Psoas muscle (tissue), 7 donors: ENCODE measurements at regions not wholly inside any gene's neighbourhood (a gene's known extent, or its start where the extent isn't known, plus 50 kb on each side); places are given as distances from the start of the nearest gene placed in this dataset.

Source experiments
- ATAC-seq, 4 donors: fragments of 200-7000 bp; cut with Tn5 transposase; one replicate each; pipeline ENCODE4 v1.9.1; 2020; ENCODE audit warnings: moderate library complexity in 3 of 4, mild to moderate bottlenecking in 2 of 4
- DNase-seq, 2 donors: peaks; one replicate each; pipeline ENCODE4 v3.0.0-alpha.2; 2020
- H3K27ac ChIP-seq: fragments of 200-600 bp; one replicate; pipeline ENCODE4 v1.8.0; 2022
- H3K27me3 ChIP-seq, 3 donors: fragments of 200-600 bp in 1 of 3; one replicate each; pipeline versions ENCODE4 v1.6.1 to v1.8.0; 2013 to 2022; ENCODE audit warnings: low read length in 2 of 3, mild to moderate bottlenecking in 2 of 3, moderate library complexity in 1 of 3; ENCODE audit not compliant: insufficient read depth in 3 of 3
- H3K36me3 ChIP-seq, 2 donors: fragments of 200-600 bp in 1 of 2; one replicate each; pipeline versions ENCODE4 v1.6.1 to v1.8.0; 2013 to 2022; ENCODE audit warnings: low read depth in 1 of 2, mild to moderate bottlenecking in 1 of 2, moderate library complexity in 1 of 2; ENCODE audit not compliant: insufficient read depth in 1 of 2
- H3K4me1 ChIP-seq: fragments of 200-600 bp; one replicate; pipeline ENCODE4 v1.8.0; 2022
- H3K4me3 ChIP-seq: fragments of 200-600 bp; one replicate; pipeline ENCODE4 v1.8.0; 2022; ENCODE audit warnings: mild to moderate bottlenecking
- H3K9me3 ChIP-seq: fragments of 200-600 bp; one replicate; pipeline ENCODE4 v1.8.0; 2022
- CTCF ChIP-seq: fragments of 200-600 bp; IDR thresholded peaks from one replicate; pipeline ENCODE4 v1.8.0; 2022; ENCODE audit warnings: antibody characterized with exemption
- WGBS, 3 donors: extraction: QIAGEN DNeasy Blood & Tissue Kit; methylation state at CpG; one replicate each; pipeline versions ENCODE4 v1.1.6 to v1.1.7; 2013; 5-methylcytosine and 5-hydroxymethylcytosine counted together
- intact Hi-C, 2 donors: fragments of 100-400 bp; cut with DNase I; formaldehyde crosslinking; loops; one replicate each; pipeline versions ENCODE4 v1.11.0 to v1.14.2; 2022
- donor health status: healthy with polysubstance abuse.
- donor health status: DM: no; HTN: no; CAD: no; lungs with moderate emphysema.
- donor health status: Bipolar disorder and iron deficiency.
- donor health status: healthy.
- donor health status: DM: yes; HTN: yes; CAD: no.
- donor health status: DM: no; HTN: no; CAD: no.
- donor health status: DM: yes; HTN: yes; CAD: no.

DNA sequence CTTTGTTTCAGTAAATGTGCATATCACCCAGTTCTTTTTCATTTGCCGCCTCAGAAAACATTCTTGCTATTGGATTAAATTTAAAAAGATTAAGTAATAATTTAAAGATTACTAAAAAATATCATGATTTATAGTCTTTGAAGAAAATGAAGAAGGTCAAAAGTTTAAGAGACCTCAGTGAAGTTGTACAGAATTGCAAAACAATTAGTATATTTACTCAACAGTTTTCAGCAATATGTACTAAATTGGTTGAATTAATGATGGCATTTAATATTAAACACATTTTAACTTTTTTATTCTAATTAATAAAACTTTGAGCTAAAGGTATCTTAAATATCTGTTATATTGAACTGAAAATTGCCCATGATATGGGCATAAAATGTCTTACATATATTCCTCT, 49.9 kb upstream of the KLF6 start:
- Histone ChIP-seq H3K36me3 (no peaks in the 10 kb centered on the region), H3K4me3 (no peak overlapping the region), H3K4me1 (peaks cover 5% of the 10 kb centered on the region), H3K27ac (no peak overlapping the region), H3K9me3 (no peaks in the 10 kb centered on the region), H3K27me3 (no peaks in the 10 kb centered on the region)
- DNase-seq (no peak), ATAC-seq (no peak)
- intact Hi-C loops = loop anchor here in 1 of 2 donors (10.0 kb wide), 1 partner anchor 1440 kb away; no protein-coding TSS in a partner anchor
- 94 to 100% (median 98%) methylated on average over 1 of the region's 1 CpG for WGBS, 3 donors
- TF ChIP-seq CTCF = no peak
